ENCODE measurements at regions not wholly inside any gene's neighbourhood (a gene's known extent, or its start where the extent isn't known, plus 50 kb on each side); places are given as distances from the start of the nearest gene placed in this dataset.

- DNase-seq (ENCODE audit: low read depth in 3 of 3, low spot score in 2 of 3): no peak
Measured at GRCh38 chr7:18353339-18353738, 142.2 kb upstream of the HDAC9 start.

GRCh38 chr7:18354108-18355085 lies 141.2 kb upstream of the HDAC9 start:
- DNase-seq (ENCODE audit: low read depth in 3 of 3, low spot score in 2 of 3): no peak

GRCh38 chr7:18356191-18356645 lies 139.3 kb upstream of the HDAC9 start:
- DNase-seq (ENCODE audit: low read depth in 3 of 3, low spot score in 2 of 3): peak in 2 of 3 donors; percentile 20 to 27

- no peak for DNase-seq (ENCODE audit: low read depth in 3 of 3, low spot score in 2 of 3)
Measured at GRCh38 chr7:18357691-18358090, 137.9 kb upstream of the HDAC9 start.

GRCh38 chr7:18361756-18362155 lies 133.8 kb upstream of the HDAC9 start:
- no peak for DNase-seq (ENCODE audit: low read depth in 3 of 3, low spot score in 2 of 3)

- DNase-seq (ENCODE audit: low read depth in 3 of 3, low spot score in 2 of 3): no peak
Measured at GRCh38 chr7:18363751-18364380, 131.7 kb upstream of the HDAC9 start.

GRCh38 chr7:18364396-18364795 lies 131.2 kb upstream of the HDAC9 start:
- DNase-seq (ENCODE audit: low read depth in 3 of 3, low spot score in 2 of 3): no peak

- DNase-seq (ENCODE audit: low read depth in 3 of 3, low spot score in 2 of 3): no peak
Measured at GRCh38 chr7:18366394-18366793, 129.2 kb upstream of the HDAC9 start.

GRCh38 chr7:18369011-18369410 lies 126.5 kb upstream of the HDAC9 start:
- no peak for DNase-seq (ENCODE audit: low read depth in 3 of 3, low spot score in 2 of 3)

GRCh38 chr7:18370633-18371032 lies 124.9 kb upstream of the HDAC9 start:
- no peak for DNase-seq (ENCODE audit: low read depth in 3 of 3, low spot score in 2 of 3)

GRCh38 chr7:18378989-18379605 lies 116.5 kb upstream of the HDAC9 start:
- DNase-seq (ENCODE audit: low read depth in 3 of 3, low spot score in 2 of 3): no peak

GRCh38 chr7:18384491-18385143 lies 110.9 kb upstream of the HDAC9 start:
- DNase-seq (ENCODE audit: low read depth in 3 of 3, low spot score in 2 of 3): no peak

GRCh38 chr7:18386607-18387006 lies 108.9 kb upstream of the HDAC9 start:
- DNase-seq (ENCODE audit: low read depth in 3 of 3, low spot score in 2 of 3): no peak

- no peak for DNase-seq (ENCODE audit: low read depth in 3 of 3, low spot score in 2 of 3)
Measured at GRCh38 chr7:18387191-18387735, 108.3 kb upstream of the HDAC9 start.

- no peak for DNase-seq (ENCODE audit: low read depth in 3 of 3, low spot score in 2 of 3)
Measured at GRCh38 chr7:18390535-18390907, 105.0 kb upstream of the HDAC9 start.

GRCh38 chr7:18393465-18394118 lies 102.0 kb upstream of the HDAC9 start:
- no peak for DNase-seq (ENCODE audit: low read depth in 3 of 3, low spot score in 2 of 3)

- DNase-seq (ENCODE audit: low read depth in 3 of 3, low spot score in 2 of 3): no peak
Measured at GRCh38 chr7:18395868-18396267, 99.7 kb upstream of the HDAC9 start.

GRCh38 chr7:18396953-18397352 lies 98.6 kb upstream of the HDAC9 start:
- DNase-seq (ENCODE audit: low read depth in 3 of 3, low spot score in 2 of 3): no peak

- no peak for DNase-seq (ENCODE audit: low read depth in 3 of 3, low spot score in 2 of 3)
Measured at GRCh38 chr7:18399436-18400235, 95.9 kb upstream of the HDAC9 start.
